ENCODE measurements at regions not wholly inside any gene's neighbourhood (a gene's known extent, or its start where the extent isn't known, plus 50 kb on each side); places are given as distances from the start of the nearest gene placed in this dataset.

DNA sequence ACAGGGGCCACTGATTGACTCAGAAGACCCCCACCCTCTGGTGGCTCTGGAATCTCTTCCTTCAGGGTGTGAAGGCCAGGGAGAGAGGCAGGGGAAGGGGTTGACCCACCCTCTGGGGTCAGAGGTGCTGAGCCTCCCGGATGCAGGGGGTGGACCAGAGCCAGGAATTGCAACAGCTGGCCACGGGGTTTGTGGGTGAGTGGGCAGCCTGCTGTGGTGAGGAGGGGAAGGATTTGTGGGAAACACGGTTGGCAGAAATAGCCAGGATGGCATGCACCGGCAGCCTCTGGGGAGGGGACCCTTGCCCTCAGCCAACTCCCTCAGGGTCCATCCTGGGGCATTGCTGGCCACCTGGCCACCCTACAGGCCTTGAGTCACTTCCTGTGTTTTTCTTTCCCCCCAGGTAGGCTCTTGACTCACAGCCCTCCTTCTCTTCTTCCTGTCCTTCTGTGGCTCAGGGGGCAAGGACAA lies 92.8 kb downstream of the MRPL14 start:
- Histone ChIP-seq H3K27ac (no peak overlapping the region), H3K27me3 (no peaks in the 10 kb centered on the region), H3K4me3 (no peak overlapping the region), H3K4me1 (no peaks in the 10 kb centered on the region), H3K36me3 (no peaks in the 10 kb centered on the region), H3K9me3 (no peaks in the 10 kb centered on the region)
- no peak for DNase-seq
- TF ChIP-seq POLR2A (IDR thresholded peaks at IDR 0.05): no peak
- TF ChIP-seq CTCF (IDR thresholded peaks at IDR 0.05): no peak

DNA sequence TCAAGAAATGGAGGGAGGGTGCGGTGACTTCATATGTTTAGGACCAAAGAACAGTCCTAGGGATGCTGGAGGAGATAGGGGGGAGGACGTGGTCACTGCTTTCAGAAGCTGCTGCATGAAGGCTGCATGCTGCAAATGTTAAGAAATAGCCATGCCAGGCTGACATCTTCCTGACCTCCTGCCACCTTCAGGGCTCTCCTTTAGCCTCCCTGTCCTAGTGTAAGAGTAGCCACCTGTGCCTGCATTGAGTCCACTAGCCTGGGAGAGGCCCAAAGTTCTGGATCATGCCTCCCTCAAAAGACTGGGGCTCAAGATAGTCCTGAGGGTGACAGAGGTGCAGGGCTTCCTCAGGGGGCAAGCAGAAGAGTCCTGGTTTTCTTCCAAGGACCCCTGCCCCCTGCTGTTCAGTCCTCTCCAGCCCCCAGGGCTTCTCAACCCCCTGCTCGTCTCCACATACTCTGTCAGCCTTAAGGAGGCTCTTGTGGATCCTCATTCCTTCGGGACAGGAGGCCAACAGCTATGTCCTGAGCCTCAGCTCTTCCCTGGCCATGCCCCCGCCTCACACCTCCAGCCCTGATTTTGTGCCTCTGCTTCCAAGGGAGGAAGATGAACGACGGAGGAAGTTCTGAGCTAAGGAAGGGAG lies 96.3 kb downstream of the MRPL14 start:
- H3K27me3 ChIP-seq: no peaks in the 10 kb centered on the region

GRCh38 chr6:44029444-44030185 lies 97.6 kb downstream of the MRPL14 start:
- no peaks in the 10 kb centered on the region for H3K4me1 ChIP-seq
- no peaks in the 10 kb centered on the region for H3K9me3 ChIP-seq
- TF ChIP-seq POLR2A (IDR thresholded peaks at IDR 0.05): no peak
- TF ChIP-seq CTCF (IDR thresholded peaks at IDR 0.05): no peak
- no peak overlapping the region for H3K4me3 ChIP-seq
- no peak for DNase-seq
- H3K36me3 ChIP-seq: no peaks in the 10 kb centered on the region
- no peak overlapping the region for H3K27ac ChIP-seq
- no peaks in the 10 kb centered on the region for H3K27me3 ChIP-seq

More for the DNA sequence above, 96.3 kb downstream of the MRPL14 start:
- TF ChIP-seq CTCF (IDR thresholded peaks at IDR 0.05) (no peak), POLR2A (IDR thresholded peaks at IDR 0.05) (no peak)
- DNase-seq: no peak
- Histone ChIP-seq H3K27ac (no peak overlapping the region), H3K36me3 (no peaks in the 10 kb centered on the region), H3K4me1 (no peaks in the 10 kb centered on the region), H3K9me3 (no peaks in the 10 kb centered on the region), H3K4me3 (no peak overlapping the region)

GRCh38 chr6:44028789-44029310 lies 98.4 kb downstream of the MRPL14 start:
- Histone ChIP-seq H3K4me3 (no peak overlapping the region), H3K27ac (no peak overlapping the region), H3K4me1 (no peaks in the 10 kb centered on the region), H3K36me3 (no peaks in the 10 kb centered on the region), H3K9me3 (no peaks in the 10 kb centered on the region), H3K27me3 (no peaks in the 10 kb centered on the region)
- DNase-seq: no peak
- TF ChIP-seq POLR2A (IDR thresholded peaks at IDR 0.05) (no peak), CTCF (IDR thresholded peaks at IDR 0.05) (no peak)

DNA sequence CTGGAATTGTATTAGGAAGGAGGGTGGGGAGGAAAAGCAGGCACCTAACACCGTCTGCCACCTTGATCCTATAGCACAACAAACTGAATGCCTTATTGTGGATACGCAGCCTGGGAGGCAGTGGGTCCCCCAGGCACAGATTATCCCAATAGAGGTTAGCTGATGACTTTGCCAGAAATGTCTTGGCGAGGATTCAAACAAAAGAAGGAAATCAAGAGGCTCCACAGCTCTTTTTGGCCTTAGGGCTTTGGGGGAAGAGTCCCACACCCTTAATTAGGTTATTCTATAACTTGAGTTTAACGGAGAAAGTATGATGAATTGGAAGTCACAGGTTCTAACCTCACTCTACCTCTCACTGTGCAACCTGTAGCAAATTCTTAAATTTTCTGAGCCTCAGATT lies 102.0 kb downstream of the MRPL14 start:
- Histone ChIP-seq H3K4me3 (no peak overlapping the region), H3K4me1 (no peaks in the 10 kb centered on the region), H3K27ac (no peak overlapping the region), H3K9me3 (no peaks in the 10 kb centered on the region), H3K36me3 (no peaks in the 10 kb centered on the region), H3K27me3 (no peaks in the 10 kb centered on the region)
- no peak for TF ChIP-seq POLR2A (IDR thresholded peaks at IDR 0.05)
- TF ChIP-seq CTCF (IDR thresholded peaks at IDR 0.05): no peak
- DNase-seq: no peak
